Loucy (cell line): ENCODE measurements at regions not wholly inside any gene's neighbourhood (a gene's known extent, or its start where the extent isn't known, plus 50 kb on each side); places are given as distances from the start of the nearest gene placed in this dataset.

ENCODE experiments used
- H2AFZ ChIP-seq: fragments of 200-600 bp; sonication (generic); 2 replicates; pipeline ENCODE4 v1.6.0; 2016; ENCODE audit warnings: antibody characterized with exemption, mild to moderate bottlenecking, low read length, moderate library complexity
- H3F3A ChIP-seq: fragments of 200-600 bp; 2 replicates; pipeline ENCODE4 v1.6.0; 2016; ENCODE audit warnings: antibody characterized with exemption, low read depth, mild to moderate bottlenecking
- H3K27me3 ChIP-seq: fragments of 200-600 bp; sonication (generic); 2 replicates; pipeline ENCODE4 v1.6.1; 2014; ENCODE audit warnings: low read length, mild to moderate bottlenecking; ENCODE audit not compliant: insufficient read depth, poor library complexity, severe bottlenecking
- H3K36me3 ChIP-seq: fragments of 200-600 bp; sonication (generic); 2 replicates; pipeline ENCODE4 v1.6.1; 2016; ENCODE audit warnings: low read length; ENCODE audit not compliant: insufficient read depth
- H3K4me1 ChIP-seq: fragments of 200-600 bp; sonication (generic); 2 replicates; pipeline ENCODE4 v1.5.1; 2014; ENCODE audit warnings: low read length, mild to moderate bottlenecking; ENCODE audit not compliant: insufficient read depth, poor library complexity, severe bottlenecking
- H3K4me2 ChIP-seq: fragments of 200-600 bp; sonication (generic); 2 replicates; pipeline ENCODE4 v1.6.0; 2014; ENCODE audit warnings: antibody characterized with exemption, low read length, low read depth, mild to moderate bottlenecking; ENCODE audit not compliant: poor library complexity, severe bottlenecking
- H3K4me3 ChIP-seq: fragments of 200-600 bp; sonication (generic); 2 replicates; pipeline ENCODE4 v1.5.1; 2014; ENCODE audit warnings: low read length, mild to moderate bottlenecking, mixed read lengths; ENCODE audit not compliant: poor library complexity, severe bottlenecking
- H3K79me2 ChIP-seq: fragments of 200-600 bp; sonication (generic); 2 replicates; pipeline ENCODE4 v1.6.1; 2014; ENCODE audit warnings: low read length; ENCODE audit not compliant: insufficient read depth
- H3K9ac ChIP-seq: fragments of 200-600 bp; sonication (generic); 2 replicates; pipeline ENCODE4 v1.6.0; 2014; ENCODE audit warnings: mild to moderate bottlenecking, low read depth, low read length, moderate library complexity; ENCODE audit not compliant: poor library complexity, severe bottlenecking
- H3K9me2 ChIP-seq: fragments of 200-600 bp; sonication (generic); replicated peaks from 2 replicates; pipeline ENCODE4 v1.6.1; 2016; ENCODE audit warnings: low read depth, low read length, mixed read lengths
- H3K9me3 ChIP-seq: fragments of 200-600 bp; sonication (generic); 2 replicates; pipeline ENCODE4 v1.6.1; 2014; ENCODE audit warnings: mild to moderate bottlenecking, antibody characterized with exemption, low read length, low read depth; ENCODE audit not compliant: insufficient read depth
- H4K20me1 ChIP-seq: fragments of 200-600 bp; sonication (generic); 2 replicates; pipeline ENCODE4 v1.6.0; 2014; ENCODE audit warnings: antibody characterized with exemption, low read length, mild to moderate bottlenecking; ENCODE audit not compliant: insufficient read depth, poor library complexity, severe bottlenecking
- CTCF ChIP-seq: fragments of 200-600 bp; sonication (generic); conservative IDR thresholded peaks from 2 replicates; pipeline ENCODE4 v1.5.1; 2014; ENCODE audit warnings: mild to moderate bottlenecking, antibody characterized with exemption, low read length
- EZH2phosphoT487 ChIP-seq: fragments of 200-600 bp; IDR thresholded peaks from 2 replicates; pipeline ENCODE4 v1.6.1; 2018; ENCODE audit warnings: antibody characterized with exemption, mild to moderate bottlenecking, moderate library complexity, borderline replicate concordance

DNA sequence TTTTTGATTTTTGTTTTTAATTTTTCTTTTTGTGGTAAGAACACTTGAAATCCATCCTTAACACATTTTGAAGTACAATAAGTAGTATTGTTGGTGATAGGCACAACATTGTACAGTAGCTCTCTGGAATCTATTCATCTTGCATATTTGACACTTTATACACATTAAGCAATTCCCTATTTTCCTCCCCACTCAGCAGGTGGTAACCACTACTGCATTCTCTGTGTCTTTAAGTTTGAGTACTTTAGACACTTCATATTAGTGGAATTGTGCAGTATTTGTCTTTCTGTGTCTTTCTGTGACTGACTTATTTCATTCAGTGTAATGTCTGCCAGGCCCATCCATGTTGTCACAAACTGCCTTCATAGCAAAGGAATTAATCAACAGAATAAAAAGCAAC is 471.7 kb upstream of the CDH20 start:
- no peak for TF ChIP-seq EZH2phosphoT487
- TF ChIP-seq CTCF = no peak
- Histone ChIP-seq H3K27me3 (no peaks in the 10 kb centered on the region), H3K4me3 (no peak overlapping the region), H3K9me3 (no peaks in the 10 kb centered on the region), H3K4me2 (no peak overlapping the region), H4K20me1 (no peaks in the 10 kb centered on the region), H3F3A (no peaks in the 10 kb centered on the region), H3K36me3 (no peaks in the 10 kb centered on the region), H3K79me2 (no peaks in the 10 kb centered on the region), H3K4me1 (no peaks in the 10 kb centered on the region), H3K9ac (no peak overlapping the region), H2AFZ (no peak overlapping the region), H3K9me2 (no peaks in the 10 kb centered on the region)

GRCh38 chr18:60862988-60863387 is 470.2 kb upstream of the CDH20 start:
- Histone ChIP-seq H3K4me2 (no peak overlapping the region), H3K4me1 (no peaks in the 10 kb centered on the region), H3K36me3 (no peaks in the 10 kb centered on the region), H4K20me1 (no peaks in the 10 kb centered on the region), H3K9me2 (no peaks in the 10 kb centered on the region), H3K9me3 (no peaks in the 10 kb centered on the region), H3K79me2 (no peaks in the 10 kb centered on the region), H3K9ac (no peak overlapping the region), H3K27me3 (no peaks in the 10 kb centered on the region), H3F3A (no peaks in the 10 kb centered on the region), H3K4me3 (no peak overlapping the region), H2AFZ (no peak overlapping the region)
- no peak for TF ChIP-seq EZH2phosphoT487
- TF ChIP-seq CTCF = no peak

GRCh38 chr18:60865801-60866200 is 467.4 kb upstream of the CDH20 start:
- no peaks in the 10 kb centered on the region for H3K9me2 ChIP-seq
- H3K9ac ChIP-seq = no peak overlapping the region
- H3F3A ChIP-seq = no peaks in the 10 kb centered on the region
- no peaks in the 10 kb centered on the region for H3K36me3 ChIP-seq
- H3K9me3 ChIP-seq = no peaks in the 10 kb centered on the region
- H3K4me3 ChIP-seq = no peak overlapping the region
- TF ChIP-seq CTCF (no peak), EZH2phosphoT487 (no peak)
- H3K4me1 ChIP-seq = no peaks in the 10 kb centered on the region
- H3K27me3 ChIP-seq = no peaks in the 10 kb centered on the region
- H4K20me1 ChIP-seq = no peaks in the 10 kb centered on the region
- H2AFZ ChIP-seq = no peak overlapping the region
- no peaks in the 10 kb centered on the region for H3K79me2 ChIP-seq
- H3K4me2 ChIP-seq = no peak overlapping the region
